GM21619 (cell line): ENCODE measurements at regions not wholly inside any gene's neighbourhood (a gene's known extent, or its start where the extent isn't known, plus 50 kb on each side); places are given as distances from the start of the nearest gene placed in this dataset.

ENCODE experiments used
- ATAC-seq: cut with Tn5 transposase; IDR thresholded peaks from one replicate; pipeline ENCODE4 v1.9.1; 2021; ENCODE audit not compliant: unreplicated experiment

DNA sequence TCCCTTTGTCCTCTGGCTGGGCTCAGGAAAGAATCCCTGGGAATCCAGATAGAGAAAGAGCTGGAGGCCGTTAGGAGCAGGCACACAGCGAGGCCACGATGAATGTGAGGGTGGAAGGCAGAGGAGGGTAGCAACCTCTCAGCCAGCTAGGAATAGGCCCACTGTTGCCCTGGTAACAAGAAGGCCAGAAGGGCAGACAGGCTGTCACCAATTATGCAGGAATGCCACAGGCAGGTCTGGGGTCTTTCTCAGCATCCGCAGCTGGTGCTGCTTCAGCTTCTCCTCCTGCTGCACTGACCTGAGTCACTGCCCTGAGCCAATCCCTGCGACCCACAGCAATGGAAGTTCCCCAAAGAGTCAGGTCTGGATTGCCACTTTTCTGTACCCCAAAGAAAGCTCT, 62.8 kb upstream of the C3orf80 start:
- no peak for ATAC-seq

DNA sequence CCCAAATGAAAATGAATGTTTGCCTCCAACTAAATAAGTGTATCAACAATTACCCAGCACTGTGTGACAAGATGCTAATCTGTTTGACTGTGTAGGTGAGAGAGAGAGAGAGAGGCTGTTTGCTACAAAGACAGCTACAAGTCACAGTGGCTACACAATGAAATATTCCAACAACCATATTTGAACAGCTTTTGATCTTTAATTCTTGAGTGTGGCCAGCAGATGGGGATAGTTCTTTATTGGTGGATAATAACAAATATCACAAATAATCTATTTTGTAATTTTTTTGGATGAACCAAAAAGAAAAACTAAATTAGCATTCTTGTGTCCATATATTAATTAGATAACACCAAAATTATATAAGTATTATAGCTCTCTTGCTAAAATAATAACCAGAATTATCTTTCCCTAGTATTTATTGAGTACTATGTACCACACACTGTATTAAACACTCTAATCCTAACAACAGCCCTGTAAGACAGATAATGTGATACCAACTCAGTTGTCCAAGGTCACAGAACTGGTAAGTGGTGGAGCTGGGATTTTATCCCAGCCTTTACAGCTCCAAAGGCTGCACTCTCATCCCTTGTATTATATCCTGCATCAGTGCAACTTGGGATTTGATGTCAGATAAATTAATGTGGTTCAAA, 61.9 kb upstream of the C3orf80 start:
- ATAC-seq: no peak

DNA sequence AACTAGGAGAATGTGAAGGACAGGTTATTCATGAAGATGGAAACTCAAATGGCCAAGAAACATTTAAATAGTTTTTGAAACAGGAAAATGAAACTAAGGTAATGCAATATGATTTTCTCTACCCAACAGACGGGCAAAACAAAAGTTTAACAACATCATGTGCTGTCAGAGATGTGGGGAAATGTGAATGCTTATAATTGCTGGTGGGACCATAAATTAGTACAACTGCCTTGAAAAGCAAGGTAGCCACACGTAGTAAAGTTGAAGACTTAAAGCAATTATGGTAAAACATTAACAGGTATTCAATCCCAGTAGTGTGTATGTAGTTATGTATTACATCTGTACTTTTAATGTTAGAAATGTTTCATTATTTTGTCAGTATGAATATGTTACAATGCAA, 57.0 kb upstream of the C3orf80 start:
- ATAC-seq: no peak

DNA sequence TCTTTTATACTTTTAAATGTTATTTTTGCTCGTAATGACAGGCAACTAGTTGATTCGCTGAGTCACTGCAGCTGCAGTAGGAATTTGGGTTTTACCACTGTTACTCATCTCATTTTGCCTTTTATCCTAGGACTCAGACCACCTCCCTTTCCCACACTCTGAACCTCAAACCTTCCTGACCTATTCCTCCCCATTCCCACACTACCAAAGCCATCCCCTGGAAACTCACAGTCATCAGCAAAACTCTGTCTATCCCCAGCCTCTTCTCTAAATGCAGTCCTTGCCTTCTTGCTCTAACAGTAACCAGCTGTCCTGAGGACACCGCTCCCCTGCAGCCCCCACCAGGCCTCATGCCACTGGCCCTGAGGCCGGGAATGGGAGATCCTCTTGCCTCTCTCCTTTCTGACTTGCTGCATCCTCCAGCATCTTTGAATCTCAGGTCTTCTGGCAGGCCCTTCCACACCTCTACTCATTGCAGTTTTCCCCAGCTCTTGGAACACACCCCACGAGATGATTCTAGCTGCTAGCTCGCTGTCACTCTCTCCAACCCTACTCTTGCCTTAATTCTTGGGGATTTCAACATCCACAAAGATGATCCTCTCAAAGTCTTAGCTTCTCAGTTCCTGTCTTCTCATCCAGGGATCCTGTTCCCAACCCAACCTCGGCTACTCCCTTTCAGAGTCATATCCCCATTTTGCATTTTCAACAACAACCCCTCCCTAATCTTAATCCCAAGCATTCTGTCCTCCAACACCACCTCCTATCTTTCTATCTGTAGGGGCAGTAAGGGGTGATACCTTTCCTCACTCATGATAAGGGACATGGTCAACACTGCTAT, 55.9 kb upstream of the C3orf80 start:
- no peak for ATAC-seq

DNA sequence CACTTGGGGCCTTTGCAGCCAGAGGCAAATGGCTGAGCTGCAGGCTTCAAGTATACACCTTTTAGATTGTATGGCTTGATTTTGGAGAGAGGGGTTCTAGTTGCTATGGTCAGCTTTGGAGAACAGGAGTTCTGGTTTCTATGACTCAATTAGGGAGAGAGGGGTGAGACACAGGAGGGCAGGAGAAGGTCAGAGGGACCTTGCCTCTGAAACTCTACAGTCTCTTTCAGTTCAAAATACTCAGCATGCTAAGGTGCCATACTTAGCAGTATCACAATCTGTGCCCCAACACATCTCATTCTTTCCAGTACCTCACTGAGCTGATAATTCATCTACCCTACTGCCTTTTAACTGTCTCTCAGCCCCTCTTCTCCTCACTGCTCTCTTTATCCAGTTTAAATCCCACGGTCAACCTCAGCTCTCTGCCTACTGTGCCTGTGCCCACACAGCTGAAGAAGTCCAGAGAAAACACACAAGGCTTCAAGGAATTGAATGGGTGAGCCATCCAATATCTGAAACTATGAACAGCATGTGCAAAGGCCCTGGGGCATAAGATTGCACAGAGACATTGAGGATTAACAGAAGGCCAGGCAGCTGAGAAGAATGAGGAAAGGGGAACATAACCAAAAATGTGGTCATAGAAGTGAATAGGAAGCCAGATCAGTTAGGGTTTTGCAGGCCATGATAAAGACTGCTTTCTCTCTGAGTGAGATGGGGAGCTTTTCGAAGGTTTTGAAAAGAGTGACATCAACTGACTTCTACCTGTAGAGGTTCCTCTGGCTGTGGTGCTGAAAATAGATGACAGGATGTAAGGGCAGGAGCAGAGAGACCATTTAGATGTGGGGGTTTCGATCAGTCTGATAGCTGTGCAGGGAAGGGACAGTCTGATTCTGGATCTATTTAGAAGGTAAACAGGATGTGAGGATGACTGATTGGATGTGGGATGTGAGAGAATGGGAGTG, 54.5 kb upstream of the C3orf80 start:
- ATAC-seq: peak; percentile 65

DNA sequence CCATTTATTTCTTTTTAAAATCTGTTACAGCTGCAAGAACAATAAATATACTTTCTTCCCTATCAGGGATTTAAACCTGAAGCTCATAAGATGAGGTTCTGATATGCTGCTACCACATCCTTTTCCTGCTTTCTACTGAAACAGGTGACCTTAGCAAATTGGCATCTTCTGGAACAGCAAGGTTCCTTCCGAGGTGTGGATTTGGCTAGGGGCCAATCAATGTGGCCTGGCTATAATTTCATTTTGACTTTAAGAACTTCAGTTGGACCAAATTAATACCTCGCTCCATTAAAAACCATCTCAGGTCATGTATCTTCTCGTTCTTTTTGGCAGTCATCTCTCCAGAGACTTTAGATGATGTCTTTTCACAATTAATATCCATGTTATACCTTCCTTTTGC, 53.4 kb upstream of the C3orf80 start:
- ATAC-seq: no peak

DNA sequence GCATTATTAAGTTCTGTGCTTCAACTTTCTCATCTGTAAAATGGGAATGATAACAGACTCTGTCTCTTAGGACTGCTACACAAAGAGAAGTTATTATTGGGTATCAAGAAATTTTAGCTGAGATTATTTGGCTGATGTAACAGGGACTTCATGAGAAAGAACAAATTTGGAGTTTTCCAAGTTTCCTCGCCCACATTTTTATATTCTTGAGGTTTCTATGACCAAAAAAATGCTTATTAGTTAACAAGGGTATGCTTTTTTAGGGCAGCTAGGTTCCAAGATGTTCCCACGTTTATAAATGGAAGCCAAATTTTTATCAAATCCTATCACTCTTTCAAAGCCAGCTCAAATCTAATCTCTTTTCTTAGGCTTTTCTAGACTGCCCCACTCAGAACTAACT, 50.6 kb upstream of the C3orf80 start:
- no peak for ATAC-seq
